ENCODE measurements at regions not wholly inside any gene's neighbourhood (a gene's known extent, or its start where the extent isn't known, plus 50 kb on each side); places are given as distances from the start of the nearest gene placed in this dataset.

DNA sequence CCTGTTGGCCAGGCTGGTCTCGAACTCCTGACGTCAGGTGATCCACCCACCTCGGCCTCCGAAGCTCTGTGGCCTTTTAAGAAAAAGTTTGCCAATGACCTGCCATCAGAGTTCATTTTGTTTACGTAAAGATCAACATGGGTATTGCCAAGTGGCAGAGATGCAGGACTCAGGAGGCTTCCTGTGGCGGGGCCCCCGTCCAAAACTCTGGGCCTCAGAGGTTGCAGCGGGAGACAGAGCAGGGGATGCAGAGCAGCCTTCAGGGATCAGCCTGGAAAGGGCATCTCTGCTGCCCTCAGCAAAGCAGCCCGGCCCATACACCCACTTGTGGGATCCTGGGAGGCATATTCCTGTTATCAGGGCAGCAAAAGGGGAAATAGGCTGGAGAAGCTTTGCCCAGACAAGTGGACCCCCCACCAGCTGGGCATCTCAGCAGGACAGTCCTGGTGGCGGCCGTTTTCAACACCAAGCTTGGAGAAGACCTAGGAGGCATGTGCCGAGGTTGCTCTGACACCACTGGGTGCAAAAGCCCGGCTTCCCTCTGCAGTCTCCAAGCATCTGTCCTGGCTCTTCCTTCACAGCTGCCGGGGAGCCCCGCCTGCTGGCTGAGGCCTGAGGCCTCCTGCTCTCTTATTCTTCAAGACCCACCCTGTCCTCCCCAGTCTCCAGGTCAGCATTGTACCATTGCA lies 1152.4 kb downstream of the BRD1 start:
- no peak overlapping the region for H3K27ac ChIP-seq
- TF ChIP-seq, protein P1, sequence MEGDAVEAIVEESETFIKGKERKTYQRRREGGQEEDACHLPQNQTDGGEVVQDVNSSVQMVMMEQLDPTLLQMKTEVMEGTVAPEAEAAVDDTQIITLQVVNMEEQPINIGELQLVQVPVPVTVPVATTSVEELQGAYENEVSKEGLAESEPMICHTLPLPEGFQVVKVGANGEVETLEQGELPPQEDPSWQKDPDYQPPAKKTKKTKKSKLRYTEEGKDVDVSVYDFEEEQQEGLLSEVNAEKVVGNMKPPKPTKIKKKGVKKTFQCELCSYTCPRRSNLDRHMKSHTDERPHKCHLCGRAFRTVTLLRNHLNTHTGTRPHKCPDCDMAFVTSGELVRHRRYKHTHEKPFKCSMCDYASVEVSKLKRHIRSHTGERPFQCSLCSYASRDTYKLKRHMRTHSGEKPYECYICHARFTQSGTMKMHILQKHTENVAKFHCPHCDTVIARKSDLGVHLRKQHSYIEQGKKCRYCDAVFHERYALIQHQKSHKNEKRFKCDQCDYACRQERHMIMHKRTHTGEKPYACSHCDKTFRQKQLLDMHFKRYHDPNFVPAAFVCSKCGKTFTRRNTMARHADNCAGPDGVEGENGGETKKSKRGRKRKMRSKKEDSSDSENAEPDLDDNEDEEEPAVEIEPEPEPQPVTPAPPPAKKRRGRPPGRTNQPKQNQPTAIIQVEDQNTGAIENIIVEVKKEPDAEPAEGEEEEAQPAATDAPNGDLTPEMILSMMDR (conservative IDR thresholded peaks at IDR 0.05): no peak

DNA sequence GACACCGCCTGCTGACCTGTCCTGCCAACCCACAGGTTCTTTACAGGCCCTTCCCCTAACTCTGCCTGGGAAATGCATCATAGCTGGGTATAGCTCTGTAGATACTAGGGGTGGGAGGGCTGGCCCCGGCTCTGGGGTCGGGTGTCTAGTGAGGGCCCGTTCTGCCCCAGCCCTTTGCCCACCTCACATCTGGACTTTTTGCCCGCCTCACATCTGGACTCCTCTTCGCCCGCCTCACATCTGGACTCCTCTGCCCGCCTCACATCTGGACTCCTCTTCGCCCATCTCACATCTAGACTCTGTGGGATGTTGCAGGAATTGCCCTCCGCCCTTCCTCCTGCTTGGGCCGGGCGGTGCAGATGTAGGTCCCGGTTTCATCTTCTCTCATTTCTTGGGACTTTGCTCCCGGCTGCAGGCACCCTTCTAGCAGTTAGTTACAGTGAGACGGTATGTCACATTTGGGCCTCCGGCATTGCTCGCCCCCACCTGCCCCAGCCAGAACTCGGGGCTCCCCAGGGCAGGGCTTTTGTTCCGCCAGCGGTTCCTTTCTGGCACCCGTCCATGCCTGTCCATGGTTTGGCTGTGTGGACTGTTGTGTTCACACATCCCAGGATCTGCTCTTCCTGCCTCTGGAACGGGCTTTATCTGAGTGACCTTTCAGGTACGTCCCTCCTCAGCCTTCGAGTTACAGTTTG lies 1153.7 kb downstream of the BRD1 start:
- TF ChIP-seq, protein P1 (conservative IDR thresholded peaks at IDR 0.05): no peak
- no peak overlapping the region for H3K27ac ChIP-seq

DNA sequence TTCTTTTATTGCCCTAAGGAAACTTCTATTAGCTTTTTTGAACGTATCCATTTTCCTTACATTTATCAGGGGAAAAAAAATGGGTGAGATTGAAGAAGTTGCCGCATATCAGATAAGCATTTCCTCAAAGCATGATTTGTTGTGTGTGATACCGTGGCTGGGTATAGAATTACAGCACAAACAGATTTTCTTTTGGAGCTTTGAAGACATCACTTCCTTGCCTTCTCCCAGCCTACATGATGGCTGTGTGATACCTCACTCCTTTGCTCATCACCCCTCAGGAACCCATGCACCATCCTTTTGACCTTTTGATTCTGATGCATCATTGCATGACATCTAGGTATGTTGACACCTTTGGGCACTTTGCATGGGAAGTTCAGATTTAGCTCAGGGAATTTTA lies 1155.3 kb downstream of the BRD1 start:
- TF ChIP-seq, protein P1 (conservative IDR thresholded peaks at IDR 0.05): no peak
- H3K27ac ChIP-seq: no peak overlapping the region

DNA sequence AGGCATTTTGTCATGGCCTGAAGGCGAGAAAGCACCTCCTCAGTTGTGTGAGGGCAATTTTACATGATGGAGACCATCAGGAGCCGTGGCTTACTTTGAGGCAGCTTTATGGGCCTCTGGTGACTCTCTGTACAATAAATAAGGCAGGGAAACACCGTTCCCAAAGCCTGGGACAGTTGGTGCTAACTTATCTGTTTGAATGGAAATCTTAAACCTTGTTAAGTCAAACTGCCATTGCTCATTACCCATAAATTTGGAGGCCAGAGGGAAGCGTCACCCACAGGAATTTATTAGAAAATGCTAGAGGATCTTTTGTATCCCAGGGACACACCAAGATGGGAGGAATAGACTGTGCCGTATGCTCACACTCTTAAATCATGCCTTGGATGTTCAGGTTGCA lies 1156.9 kb downstream of the BRD1 start:
- H3K27ac ChIP-seq: no peak overlapping the region
- TF ChIP-seq, protein P1 (conservative IDR thresholded peaks at IDR 0.05): no peak

DNA sequence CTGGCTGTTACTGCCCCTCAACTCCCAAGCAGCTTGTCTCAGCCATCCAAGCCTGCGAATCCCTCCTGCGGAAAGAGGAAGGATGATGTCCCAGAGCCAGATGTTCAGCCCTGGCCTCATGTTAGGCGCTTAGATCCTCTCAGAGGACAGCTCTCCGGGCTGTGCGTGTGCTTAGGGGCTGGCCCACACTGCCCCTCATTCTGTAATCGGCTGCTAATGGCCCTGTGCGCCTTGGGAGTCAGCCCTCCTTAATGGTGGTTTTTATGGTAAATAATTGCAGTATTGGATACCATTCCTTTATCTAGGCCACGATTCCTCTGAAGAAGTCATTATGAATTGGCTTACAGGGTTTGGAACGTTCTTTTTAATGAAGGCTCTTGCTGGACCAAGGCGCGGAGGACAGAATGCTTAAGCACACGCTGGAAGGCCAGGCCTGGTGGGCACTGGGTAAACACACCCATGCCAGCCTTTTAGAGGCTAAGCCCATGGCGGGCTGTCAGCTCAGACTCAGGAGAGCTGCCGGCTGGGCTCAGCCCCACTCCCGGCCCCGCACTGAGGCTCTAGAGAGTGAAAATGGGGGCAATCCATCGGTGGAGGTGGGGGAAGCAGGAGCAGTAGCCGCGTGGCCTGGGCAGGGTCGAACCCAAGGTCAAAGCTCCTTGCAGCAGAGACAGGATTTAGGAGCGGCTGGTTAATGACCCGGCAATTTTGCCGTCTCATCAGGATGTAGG lies 1157.5 kb downstream of the BRD1 start:
- TF ChIP-seq, protein P1 (conservative IDR thresholded peaks at IDR 0.05): no peak
- no peak overlapping the region for H3K27ac ChIP-seq

DNA sequence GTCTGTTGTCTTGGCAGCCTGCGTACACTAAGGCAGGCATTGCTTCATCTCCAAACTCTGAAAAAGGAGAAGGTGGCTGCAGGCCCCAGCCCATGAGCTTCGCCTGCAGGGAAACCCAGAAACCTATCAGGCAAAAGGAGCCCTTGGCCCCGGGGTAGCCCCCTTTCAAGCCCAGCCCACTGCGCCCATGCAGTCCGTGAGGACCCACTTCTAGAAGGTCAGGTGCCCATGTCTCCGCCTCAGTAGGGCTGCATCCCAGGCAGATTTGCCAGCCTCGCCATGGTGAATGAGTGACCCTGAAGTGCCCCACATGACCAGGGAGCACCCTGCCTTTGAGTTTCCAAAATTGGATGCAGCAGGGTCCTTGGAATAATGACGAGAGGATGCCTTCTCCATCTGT lies 1158.4 kb downstream of the BRD1 start:
- H3K27ac ChIP-seq: no peak overlapping the region
- TF ChIP-seq, protein P1 (conservative IDR thresholded peaks at IDR 0.05): no peak

DNA sequence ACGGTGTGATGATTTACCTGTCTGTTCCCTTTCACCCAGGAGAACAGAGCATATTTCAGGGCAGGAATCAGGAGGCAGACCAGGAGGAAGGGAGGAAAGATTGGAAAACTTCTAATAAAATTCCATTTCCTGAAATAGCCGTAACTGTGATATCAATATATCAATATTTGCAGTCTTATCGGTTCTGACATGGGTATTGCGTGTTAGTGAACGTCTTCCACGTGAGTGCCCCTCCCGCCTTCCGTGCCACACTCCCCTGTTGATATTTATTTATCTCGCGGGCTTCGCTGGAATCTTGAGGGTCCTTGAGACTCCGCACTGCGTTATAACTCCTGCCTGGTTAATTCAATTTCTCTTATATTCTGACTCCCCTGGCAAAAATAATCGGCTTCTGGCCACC lies 1160.4 kb downstream of the BRD1 start:
- H3K27ac ChIP-seq: no peak overlapping the region
- TF ChIP-seq, protein P1 (conservative IDR thresholded peaks at IDR 0.05): no peak

Measured in VCaP (cell line).